ENCODE measurements at regions not wholly inside any gene's neighbourhood (a gene's known extent, or its start where the extent isn't known, plus 50 kb on each side); places are given as distances from the start of the nearest gene placed in this dataset.

DNA sequence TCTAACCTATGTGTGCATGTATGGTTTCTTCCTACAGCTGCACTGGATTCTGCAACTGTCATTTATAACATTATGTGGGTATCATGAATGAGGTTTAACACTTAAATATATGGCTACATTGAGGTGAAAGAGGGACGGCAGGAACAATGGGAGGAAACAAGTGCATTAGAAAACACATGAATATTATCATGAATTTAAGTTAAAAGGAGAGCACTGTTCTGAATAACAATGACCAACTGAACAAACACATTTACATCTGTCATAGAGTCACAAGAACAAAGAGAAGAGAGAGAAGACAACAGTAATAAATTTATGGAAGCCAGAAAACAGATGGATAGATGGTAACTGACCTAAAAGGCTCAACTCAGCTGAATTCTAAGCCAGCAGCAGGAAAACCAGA, 527.1 kb upstream of the DIPK2B start:
- Histone ChIP-seq H3K4me1 (ENCODE audit: insufficient read depth, low read length) (no peaks in the 10 kb centered on the region), H3K4me3 (replicated peaks in 1 of 3; ENCODE audit: insufficient read depth in 1 of 3, low read depth in 2 of 3, low read length in 3 of 3) (no peak overlapping the region), H3K9ac (ENCODE audit: insufficient read depth, low read depth, low read length) (no peak overlapping the region), H3K36me3 (replicated peaks in 1 of 2; ENCODE audit: control insufficient read depth in 1 of 2, insufficient read depth in 2 of 2, low read length in 2 of 2) (no peaks in the 10 kb centered on the region), H3K79me2 (ENCODE audit: insufficient read depth, low read length) (no peaks in the 10 kb centered on the region), H3K27ac (ENCODE audit: extremely low read length, insufficient read depth, low read length) (no peak overlapping the region), H3K9me3 (ENCODE audit: low read length) (no peaks in the 10 kb centered on the region), H3K27me3 (ENCODE audit: control insufficient read depth in 1 of 2, insufficient read depth in 2 of 2, low read length in 2 of 2) (no peaks in the 10 kb centered on the region; a peak in 1 of 5 replicates), H2AFZ (ENCODE audit: low read length) (no peak overlapping the region), H4K20me1 (ENCODE audit: insufficient read depth, low read length) (no peaks in the 10 kb centered on the region), H3K4me2 (ENCODE audit: low read depth, low read length) (no peak overlapping the region)
- 0% methylated on average over 1 of the region's 1 CpG for WGBS (ENCODE audit: low lambda C conversion rate)
- BruUV-seq (replicated peaks): no TSS peak
- ChIA-PET POLR2A (no interaction called here), CTCF (ENCODE audit: low intra/inter-chr PET ratio, low total read pairs) (no interaction called here)
- in situ Hi-C loops (cut with HindIII; ENCODE audit: extremely low pct_ligation_motif_present, low pct_unique_long_range_greater_than_20kb): loop anchor here (25.0 kb wide), 1 partner anchor 415 kb away; no protein-coding TSS in a partner anchor
- no peak for ATAC-seq
- no peak for FAIRE-seq
- intact Hi-C loops (cut with micrococcal nuclease; ENCODE audit: unreplicated experiment): no loop called here
- no peak for DNase-seq (ENCODE audit: low spot score)
- TF ChIP-seq FOSL2 (CRISPR knock-in tag; IDR thresholded peaks at IDR 0.05): no peak
- TF ChIP-seq, protein P1, sequence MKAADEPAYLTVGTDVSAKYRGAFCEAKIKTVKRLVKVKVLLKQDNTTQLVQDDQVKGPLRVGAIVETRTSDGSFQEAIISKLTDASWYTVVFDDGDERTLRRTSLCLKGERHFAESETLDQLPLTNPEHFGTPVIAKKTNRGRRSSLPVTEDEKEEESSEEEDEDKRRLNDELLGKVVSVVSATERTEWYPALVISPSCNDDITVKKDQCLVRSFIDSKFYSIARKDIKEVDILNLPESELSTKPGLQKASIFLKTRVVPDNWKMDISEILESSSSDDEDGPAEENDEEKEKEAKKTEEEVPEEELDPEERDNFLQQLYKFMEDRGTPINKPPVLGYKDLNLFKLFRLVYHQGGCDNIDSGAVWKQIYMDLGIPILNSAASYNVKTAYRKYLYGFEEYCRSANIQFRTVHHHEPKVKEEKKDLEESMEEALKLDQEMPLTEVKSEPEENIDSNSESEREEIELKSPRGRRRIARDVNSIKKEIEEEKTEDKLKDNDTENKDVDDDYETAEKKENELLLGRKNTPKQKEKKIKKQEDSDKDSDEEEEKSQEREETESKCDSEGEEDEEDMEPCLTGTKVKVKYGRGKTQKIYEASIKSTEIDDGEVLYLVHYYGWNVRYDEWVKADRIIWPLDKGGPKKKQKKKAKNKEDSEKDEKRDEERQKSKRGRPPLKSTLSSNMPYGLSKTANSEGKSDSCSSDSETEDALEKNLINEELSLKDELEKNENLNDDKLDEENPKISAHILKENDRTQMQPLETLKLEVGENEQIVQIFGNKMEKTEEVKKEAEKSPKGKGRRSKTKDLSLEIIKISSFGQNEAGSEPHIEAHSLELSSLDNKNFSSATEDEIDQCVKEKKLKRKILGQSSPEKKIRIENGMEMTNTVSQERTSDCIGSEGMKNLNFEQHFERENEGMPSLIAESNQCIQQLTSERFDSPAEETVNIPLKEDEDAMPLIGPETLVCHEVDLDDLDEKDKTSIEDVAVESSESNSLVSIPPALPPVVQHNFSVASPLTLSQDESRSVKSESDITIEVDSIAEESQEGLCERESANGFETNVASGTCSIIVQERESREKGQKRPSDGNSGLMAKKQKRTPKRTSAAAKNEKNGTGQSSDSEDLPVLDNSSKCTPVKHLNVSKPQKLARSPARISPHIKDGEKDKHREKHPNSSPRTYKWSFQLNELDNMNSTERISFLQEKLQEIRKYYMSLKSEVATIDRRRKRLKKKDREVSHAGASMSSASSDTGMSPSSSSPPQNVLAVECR (CRISPR knock-in tag; IDR thresholded peaks at IDR 0.05; ENCODE audit: borderline replicate concordance): no peak
- TF ChIP-seq, protein P2, sequence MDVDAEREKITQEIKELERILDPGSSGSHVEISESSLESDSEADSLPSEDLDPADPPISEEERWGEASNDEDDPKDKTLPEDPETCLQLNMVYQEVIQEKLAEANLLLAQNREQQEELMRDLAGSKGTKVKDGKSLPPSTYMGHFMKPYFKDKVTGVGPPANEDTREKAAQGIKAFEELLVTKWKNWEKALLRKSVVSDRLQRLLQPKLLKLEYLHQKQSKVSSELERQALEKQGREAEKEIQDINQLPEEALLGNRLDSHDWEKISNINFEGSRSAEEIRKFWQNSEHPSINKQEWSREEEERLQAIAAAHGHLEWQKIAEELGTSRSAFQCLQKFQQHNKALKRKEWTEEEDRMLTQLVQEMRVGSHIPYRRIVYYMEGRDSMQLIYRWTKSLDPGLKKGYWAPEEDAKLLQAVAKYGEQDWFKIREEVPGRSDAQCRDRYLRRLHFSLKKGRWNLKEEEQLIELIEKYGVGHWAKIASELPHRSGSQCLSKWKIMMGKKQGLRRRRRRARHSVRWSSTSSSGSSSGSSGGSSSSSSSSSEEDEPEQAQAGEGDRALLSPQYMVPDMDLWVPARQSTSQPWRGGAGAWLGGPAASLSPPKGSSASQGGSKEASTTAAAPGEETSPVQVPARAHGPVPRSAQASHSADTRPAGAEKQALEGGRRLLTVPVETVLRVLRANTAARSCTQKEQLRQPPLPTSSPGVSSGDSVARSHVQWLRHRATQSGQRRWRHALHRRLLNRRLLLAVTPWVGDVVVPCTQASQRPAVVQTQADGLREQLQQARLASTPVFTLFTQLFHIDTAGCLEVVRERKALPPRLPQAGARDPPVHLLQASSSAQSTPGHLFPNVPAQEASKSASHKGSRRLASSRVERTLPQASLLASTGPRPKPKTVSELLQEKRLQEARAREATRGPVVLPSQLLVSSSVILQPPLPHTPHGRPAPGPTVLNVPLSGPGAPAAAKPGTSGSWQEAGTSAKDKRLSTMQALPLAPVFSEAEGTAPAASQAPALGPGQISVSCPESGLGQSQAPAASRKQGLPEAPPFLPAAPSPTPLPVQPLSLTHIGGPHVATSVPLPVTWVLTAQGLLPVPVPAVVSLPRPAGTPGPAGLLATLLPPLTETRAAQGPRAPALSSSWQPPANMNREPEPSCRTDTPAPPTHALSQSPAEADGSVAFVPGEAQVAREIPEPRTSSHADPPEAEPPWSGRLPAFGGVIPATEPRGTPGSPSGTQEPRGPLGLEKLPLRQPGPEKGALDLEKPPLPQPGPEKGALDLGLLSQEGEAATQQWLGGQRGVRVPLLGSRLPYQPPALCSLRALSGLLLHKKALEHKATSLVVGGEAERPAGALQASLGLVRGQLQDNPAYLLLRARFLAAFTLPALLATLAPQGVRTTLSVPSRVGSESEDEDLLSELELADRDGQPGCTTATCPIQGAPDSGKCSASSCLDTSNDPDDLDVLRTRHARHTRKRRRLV (CRISPR knock-in tag; IDR thresholded peaks at IDR 0.05): no peak
- no peak for TF ChIP-seq ZSCAN22 (CRISPR knock-in tag; IDR thresholded peaks at IDR 0.05)
- no peak for TF ChIP-seq ZNF367 (CRISPR knock-in tag; IDR thresholded peaks at IDR 0.05; ENCODE audit: borderline replicate concordance)
- TF ChIP-seq, protein P3, sequence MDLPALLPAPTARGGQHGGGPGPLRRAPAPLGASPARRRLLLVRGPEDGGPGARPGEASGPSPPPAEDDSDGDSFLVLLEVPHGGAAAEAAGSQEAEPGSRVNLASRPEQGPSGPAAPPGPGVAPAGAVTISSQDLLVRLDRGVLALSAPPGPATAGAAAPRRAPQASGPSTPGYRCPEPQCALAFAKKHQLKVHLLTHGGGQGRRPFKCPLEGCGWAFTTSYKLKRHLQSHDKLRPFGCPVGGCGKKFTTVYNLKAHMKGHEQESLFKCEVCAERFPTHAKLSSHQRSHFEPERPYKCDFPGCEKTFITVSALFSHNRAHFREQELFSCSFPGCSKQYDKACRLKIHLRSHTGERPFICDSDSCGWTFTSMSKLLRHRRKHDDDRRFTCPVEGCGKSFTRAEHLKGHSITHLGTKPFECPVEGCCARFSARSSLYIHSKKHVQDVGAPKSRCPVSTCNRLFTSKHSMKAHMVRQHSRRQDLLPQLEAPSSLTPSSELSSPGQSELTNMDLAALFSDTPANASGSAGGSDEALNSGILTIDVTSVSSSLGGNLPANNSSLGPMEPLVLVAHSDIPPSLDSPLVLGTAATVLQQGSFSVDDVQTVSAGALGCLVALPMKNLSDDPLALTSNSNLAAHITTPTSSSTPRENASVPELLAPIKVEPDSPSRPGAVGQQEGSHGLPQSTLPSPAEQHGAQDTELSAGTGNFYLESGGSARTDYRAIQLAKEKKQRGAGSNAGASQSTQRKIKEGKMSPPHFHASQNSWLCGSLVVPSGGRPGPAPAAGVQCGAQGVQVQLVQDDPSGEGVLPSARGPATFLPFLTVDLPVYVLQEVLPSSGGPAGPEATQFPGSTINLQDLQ (CRISPR knock-in tag; IDR thresholded peaks at IDR 0.05): no peak
- no peak for TF ChIP-seq ZNF878 (CRISPR knock-in tag; IDR thresholded peaks at IDR 0.05)
- no peak for TF ChIP-seq ZNF333 (CRISPR knock-in tag; IDR thresholded peaks at IDR 0.05; ENCODE audit: borderline replicate concordance)
- TF ChIP-seq, protein P4, sequence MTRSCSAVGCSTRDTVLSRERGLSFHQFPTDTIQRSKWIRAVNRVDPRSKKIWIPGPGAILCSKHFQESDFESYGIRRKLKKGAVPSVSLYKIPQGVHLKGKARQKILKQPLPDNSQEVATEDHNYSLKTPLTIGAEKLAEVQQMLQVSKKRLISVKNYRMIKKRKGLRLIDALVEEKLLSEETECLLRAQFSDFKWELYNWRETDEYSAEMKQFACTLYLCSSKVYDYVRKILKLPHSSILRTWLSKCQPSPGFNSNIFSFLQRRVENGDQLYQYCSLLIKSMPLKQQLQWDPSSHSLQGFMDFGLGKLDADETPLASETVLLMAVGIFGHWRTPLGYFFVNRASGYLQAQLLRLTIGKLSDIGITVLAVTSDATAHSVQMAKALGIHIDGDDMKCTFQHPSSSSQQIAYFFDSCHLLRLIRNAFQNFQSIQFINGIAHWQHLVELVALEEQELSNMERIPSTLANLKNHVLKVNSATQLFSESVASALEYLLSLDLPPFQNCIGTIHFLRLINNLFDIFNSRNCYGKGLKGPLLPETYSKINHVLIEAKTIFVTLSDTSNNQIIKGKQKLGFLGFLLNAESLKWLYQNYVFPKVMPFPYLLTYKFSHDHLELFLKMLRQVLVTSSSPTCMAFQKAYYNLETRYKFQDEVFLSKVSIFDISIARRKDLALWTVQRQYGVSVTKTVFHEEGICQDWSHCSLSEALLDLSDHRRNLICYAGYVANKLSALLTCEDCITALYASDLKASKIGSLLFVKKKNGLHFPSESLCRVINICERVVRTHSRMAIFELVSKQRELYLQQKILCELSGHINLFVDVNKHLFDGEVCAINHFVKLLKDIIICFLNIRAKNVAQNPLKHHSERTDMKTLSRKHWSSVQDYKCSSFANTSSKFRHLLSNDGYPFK (CRISPR knock-in tag; IDR thresholded peaks at IDR 0.05; ENCODE audit: borderline replicate concordance): no peak
